Astrocyte (in vitro differentiated cells and primary cell): ENCODE measurements at regions not wholly inside any gene's neighbourhood (a gene's known extent, or its start where the extent isn't known, plus 50 kb on each side); places are given as distances from the start of the nearest gene placed in this dataset.

Experiments used
- DNase-seq: peaks from one replicate; pipeline ENCODE4 v3.0.0-alpha.2; 2010; ENCODE audit warnings: low read depth
- FAIRE-seq: peaks from 2 replicates; lab custom pipeline; 2011; peaks lifted over from hg19 to GRCh38; lab: Jason Lieb, UNC
- H2AFZ ChIP-seq: 2 replicates; pipeline ENCODE4 v1.6.0; 2012; ENCODE audit warnings: low read depth, low read length, inconsistent platforms
- H3K27ac ChIP-seq: 2 replicates; pipeline ENCODE4 v1.5.1; 2011; ENCODE audit warnings: low read depth, low read length, inconsistent platforms
- H3K27me3 ChIP-seq: 2 replicates; pipeline ENCODE4 v1.6.0; 2011; ENCODE audit warnings: low read length, inconsistent platforms; ENCODE audit not compliant: insufficient read depth
- H3K36me3 ChIP-seq: 2 replicates; pipeline ENCODE4 v1.5.1; 2011; ENCODE audit warnings: low read length, inconsistent platforms; ENCODE audit not compliant: insufficient read depth
- H3K4me1 ChIP-seq: 2 replicates; pipeline ENCODE4 v1.5.1; 2011; ENCODE audit warnings: low read length, inconsistent platforms; ENCODE audit not compliant: insufficient read depth
- H3K4me2 ChIP-seq: 2 replicates; pipeline ENCODE4 v1.6.0; 2012; ENCODE audit warnings: low read length, inconsistent platforms
- H3K4me3 ChIP-seq: 2 replicates; pipeline ENCODE4 v1.5.1; 2011; ENCODE audit warnings: low read depth, mild to moderate bottlenecking, low read length, inconsistent platforms; ENCODE audit not compliant: insufficient read depth
- H3K79me2 ChIP-seq: 2 replicates; pipeline ENCODE4 v1.6.0; 2012; ENCODE audit warnings: mild to moderate bottlenecking, low read length, inconsistent platforms; ENCODE audit not compliant: insufficient read depth
- H3K9ac ChIP-seq: 2 replicates; pipeline ENCODE4 v1.6.0; 2012; ENCODE audit warnings: mild to moderate bottlenecking, low read length, inconsistent platforms
- H3K9me3 ChIP-seq: 2 replicates; pipeline ENCODE4 v1.5.1; 2012; ENCODE audit warnings: low read depth, mild to moderate bottlenecking, low read length, inconsistent platforms; ENCODE audit not compliant: insufficient read depth
- H4K20me1 ChIP-seq: 2 replicates; pipeline ENCODE4 v1.6.0; 2012; ENCODE audit warnings: low read length, inconsistent platforms; ENCODE audit not compliant: insufficient read depth
- H3K27ac Mint-ChIP-seq: one replicate; pipeline ENCODE4 v1.8.0; 2021; ENCODE audit warnings: mild to moderate bottlenecking, mixed read lengths; ENCODE audit not compliant: unreplicated experiment
- H3K27me3 Mint-ChIP-seq: one replicate; pipeline ENCODE4 v1.8.0; 2021; ENCODE audit warnings: low read depth, mixed read lengths; ENCODE audit not compliant: unreplicated experiment
- H3K36me3 Mint-ChIP-seq: one replicate; pipeline ENCODE4 v1.8.0; 2021; ENCODE audit warnings: low read depth, mixed read lengths; ENCODE audit not compliant: unreplicated experiment
- H3K4me1 Mint-ChIP-seq: one replicate; pipeline ENCODE4 v1.8.0; 2021; ENCODE audit warnings: low read depth, mixed read lengths; ENCODE audit not compliant: unreplicated experiment
- H3K4me3 Mint-ChIP-seq: one replicate; pipeline ENCODE4 v1.8.0; 2021; ENCODE audit warnings: mild to moderate bottlenecking, moderate library complexity, mixed read lengths; ENCODE audit not compliant: unreplicated experiment
- H3K9me3 Mint-ChIP-seq: one replicate; pipeline ENCODE4 v1.8.0; 2021; ENCODE audit warnings: mild to moderate bottlenecking, mixed read lengths; ENCODE audit not compliant: unreplicated experiment
- CTCF ChIP-seq: IDR thresholded peaks from 2 replicates; pipeline ENCODE4 v1.5.1; 2011; ENCODE audit warnings: low read depth, mild to moderate bottlenecking, inconsistent platforms, low read length, moderate library complexity; ENCODE audit not compliant: insufficient read depth
- EZH2 ChIP-seq: IDR thresholded peaks from 2 replicates; pipeline ENCODE4 v1.6.1; 2012; ENCODE audit warnings: mild to moderate bottlenecking, low read length, inconsistent platforms; ENCODE audit not compliant: insufficient read depth

- DNase-seq (no peak), FAIRE-seq (no peak)
- no peak overlapping the region for H2AFZ ChIP-seq
- H3K4me3 Mint-ChIP-seq, result no peak overlapping the region
- H3K9me3 Mint-ChIP-seq, result peaks cover 6% of the 10 kb centered on the region
- no peaks in the 10 kb centered on the region for H3K9me3 ChIP-seq
- no peaks in the 10 kb centered on the region for H3K4me1 ChIP-seq
- H3K27ac ChIP-seq, result no peak overlapping the region
- no peak overlapping the region for H3K9ac ChIP-seq
- H3K4me1 Mint-ChIP-seq, result peaks cover 4% of the 10 kb centered on the region
- no peak overlapping the region for H3K4me2 ChIP-seq
- H3K79me2 ChIP-seq, result no peaks in the 10 kb centered on the region
- H4K20me1 ChIP-seq, result no peaks in the 10 kb centered on the region
- no peak for TF ChIP-seq CTCF
- no peak for TF ChIP-seq EZH2
- no peak overlapping the region for H3K27ac Mint-ChIP-seq
- peaks cover 8% of the 10 kb centered on the region for H3K27me3 Mint-ChIP-seq
- no peak overlapping the region for H3K4me3 ChIP-seq
- no peaks in the 10 kb centered on the region for H3K36me3 ChIP-seq
- H3K27me3 ChIP-seq, result no peaks in the 10 kb centered on the region
- peaks cover 1% of the 10 kb centered on the region for H3K36me3 Mint-ChIP-seq
Measured at GRCh38 chr12:13405961-13406703, 209.6 kb downstream of the EMP1 start.

- Mint-ChIP-seq H3K27me3 (peaks cover 8% of the 10 kb centered on the region), H3K4me1 (peaks cover 4% of the 10 kb centered on the region), H3K9me3 (peaks cover 2% of the 10 kb centered on the region), H3K27ac (no peak overlapping the region), H3K36me3 (no peaks in the 10 kb centered on the region), H3K4me3 (no peak overlapping the region)
- no peaks in the 10 kb centered on the region for H3K27me3 ChIP-seq
- H3K9ac ChIP-seq, result no peak overlapping the region
- FAIRE-seq, result no peak
- no peaks in the 10 kb centered on the region for H3K4me1 ChIP-seq
- no peaks in the 10 kb centered on the region for H4K20me1 ChIP-seq
- no peak for DNase-seq
- H3K79me2 ChIP-seq, result no peaks in the 10 kb centered on the region
- no peaks in the 10 kb centered on the region for H3K9me3 ChIP-seq
- no peak overlapping the region for H2AFZ ChIP-seq
- no peak overlapping the region for H3K4me3 ChIP-seq
- no peak overlapping the region for H3K4me2 ChIP-seq
- no peak overlapping the region for H3K27ac ChIP-seq
- no peak for TF ChIP-seq EZH2
- TF ChIP-seq CTCF, result no peak
- no peaks in the 10 kb centered on the region for H3K36me3 ChIP-seq
Measured at GRCh38 chr12:13404631-13405473, 208.3 kb downstream of the EMP1 start.
